RPMI7951 (cell line): ENCODE measurements at regions not wholly inside any gene's neighbourhood (a gene's known extent, or its start where the extent isn't known, plus 50 kb on each side); places are given as distances from the start of the nearest gene placed in this dataset.
A peak's percentile ranks its signal among the peaks of the same experiment; 100 is the strongest.

Experiments
- DNase-seq: peaks from one replicate; pipeline ENCODE4 v3.0.0-alpha.2; 2012; ENCODE audit warnings: low read depth

DNA sequence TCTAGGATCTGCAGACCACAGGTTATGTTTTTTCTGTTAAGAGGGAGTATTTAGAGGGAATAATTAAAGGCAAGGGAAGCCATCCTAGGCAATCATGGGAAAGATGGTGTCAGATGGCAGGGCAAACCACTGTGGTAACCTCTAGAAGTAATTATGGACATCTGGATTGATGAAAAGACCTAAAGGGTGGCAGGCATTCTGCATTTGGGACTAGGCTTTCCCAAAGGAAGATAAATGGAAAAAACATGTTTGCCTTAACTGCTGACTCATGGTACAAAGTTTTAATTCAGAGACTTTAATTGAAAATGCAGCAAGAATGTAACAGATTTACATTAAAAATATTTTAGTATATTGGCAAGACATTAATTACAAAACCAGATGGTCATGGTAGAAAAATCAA is 88.1 kb downstream of the TMEM30B start:
- DNase-seq, result peak; percentile 71

- DNase-seq, result no peak
These were observed 89.4 kb downstream of the TMEM30B start for GRCh38 chr14:61191733-61192132.

DNA sequence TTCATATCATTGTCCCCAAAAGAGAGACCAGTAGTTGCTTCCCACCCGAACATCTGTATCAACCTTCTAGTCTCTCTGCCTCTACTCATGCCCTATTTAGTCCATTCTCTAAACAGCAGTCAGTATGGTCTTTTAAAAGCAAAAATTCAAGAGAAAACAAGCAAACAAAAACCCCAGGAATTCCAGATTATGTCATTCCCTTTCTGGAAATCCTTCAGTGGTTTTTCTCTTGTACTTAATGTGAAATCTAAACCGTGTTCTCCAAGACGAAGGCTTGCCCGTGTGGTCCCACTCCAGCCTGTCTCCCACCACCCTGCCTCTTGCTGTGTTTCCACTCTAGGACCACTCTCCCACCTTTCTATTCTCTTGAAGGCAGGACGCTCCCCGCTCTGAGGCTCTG is 90.8 kb downstream of the TMEM30B start:
- DNase-seq, result no peak

DNA sequence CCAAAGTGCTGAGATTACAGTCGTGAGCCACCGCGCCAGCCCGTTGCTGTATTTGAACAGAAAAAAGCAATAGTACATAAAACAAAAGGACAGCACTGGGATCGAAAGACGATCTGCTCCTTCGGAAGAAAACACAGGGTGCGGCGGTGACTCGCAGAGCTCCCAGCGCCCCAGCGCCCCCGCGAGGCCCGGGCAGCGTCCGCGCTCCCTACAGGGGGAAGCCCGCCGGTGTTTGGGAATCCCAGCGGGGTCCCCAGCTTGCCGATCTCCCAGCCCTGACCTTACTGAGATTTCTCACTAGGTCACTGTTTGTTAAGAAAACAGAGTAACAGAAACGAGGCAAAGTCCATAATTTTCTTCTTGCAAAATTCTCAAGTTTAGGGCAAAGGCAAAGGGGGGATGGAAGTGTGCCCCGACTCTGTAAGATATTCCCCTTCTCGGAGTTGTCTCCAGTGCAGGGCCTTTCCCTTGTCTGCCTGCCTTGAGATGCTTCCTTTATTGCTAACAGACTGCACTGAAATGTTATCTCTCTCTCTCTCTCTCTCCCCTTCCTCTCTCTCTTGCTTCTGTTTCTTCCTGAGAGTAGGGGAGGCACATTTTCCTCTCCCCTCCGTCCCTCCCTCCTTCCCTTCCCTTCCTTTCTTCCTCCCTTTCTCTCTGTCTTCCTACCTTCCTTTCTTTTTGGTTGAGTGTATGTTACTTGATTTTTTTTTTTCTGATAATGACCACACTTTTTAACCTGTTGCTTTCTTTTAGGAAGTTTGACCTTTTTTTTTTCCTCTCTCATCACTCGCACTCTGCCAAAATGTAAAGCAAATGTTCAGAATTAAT is 91.9 kb downstream of the TMEM30B start:
- peak; percentile 72 for DNase-seq

GRCh38 chr14:61188196-61188595 is 92.9 kb downstream of the TMEM30B start:
- peak; percentile 51 for DNase-seq

DNA sequence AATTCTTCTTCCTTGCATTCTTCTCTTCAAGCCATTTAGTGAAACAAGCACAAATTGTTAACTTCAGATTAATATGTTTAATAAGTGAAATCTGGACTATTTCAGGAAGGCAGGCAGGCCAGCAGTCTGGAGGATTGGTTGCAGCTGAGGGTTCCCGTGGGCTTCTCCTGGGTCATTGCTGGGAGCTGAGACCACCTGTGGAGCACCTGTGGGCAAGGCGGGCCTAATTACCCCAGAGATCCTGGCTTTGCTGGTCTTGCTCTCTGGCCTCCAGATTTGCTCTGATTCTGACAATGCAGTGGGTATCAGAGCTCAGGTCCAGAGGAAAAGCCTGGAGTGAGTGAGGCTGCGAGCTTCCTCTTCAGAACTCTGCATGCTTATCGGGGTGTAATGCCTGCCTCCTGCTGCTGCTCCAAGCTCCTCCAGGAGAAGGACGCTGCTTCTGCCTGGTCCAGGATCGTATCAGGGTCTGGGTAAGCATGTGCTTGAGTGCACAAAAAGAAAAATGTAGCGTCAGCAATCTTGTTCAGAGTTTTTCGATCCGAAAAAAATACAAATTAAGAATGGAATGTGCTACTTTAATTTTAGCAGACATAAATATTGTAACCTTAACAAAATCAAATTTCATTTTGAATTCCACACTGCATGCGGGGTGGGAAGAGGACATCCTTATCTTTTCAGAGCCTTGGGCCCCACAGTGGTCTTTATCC is 93.8 kb downstream of the TMEM30B start:
- DNase-seq, result no peak

- no peak for DNase-seq
These were observed 94.6 kb downstream of the TMEM30B start for GRCh38 chr14:61186341-61187195.

DNA sequence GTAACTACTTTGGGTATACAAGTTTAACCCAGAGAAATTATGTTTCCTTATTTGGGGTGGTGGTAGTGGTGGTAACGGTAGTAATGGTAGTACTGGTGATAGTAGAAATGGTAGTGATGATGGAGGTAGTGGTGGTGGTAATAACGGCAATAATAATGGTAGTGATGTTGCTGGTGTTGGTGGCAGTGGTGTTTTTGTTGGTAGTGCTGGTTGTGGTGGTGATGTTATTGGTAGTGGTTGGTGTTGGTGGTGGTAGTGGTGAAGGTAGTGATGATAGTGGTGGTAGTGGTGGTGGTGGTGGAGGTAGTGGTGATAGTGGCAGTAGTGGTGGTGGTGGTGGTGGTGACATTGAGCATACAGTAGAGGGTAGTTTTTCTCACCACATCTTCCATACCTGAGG is 95.6 kb downstream of the TMEM30B start:
- no peak for DNase-seq

DNA sequence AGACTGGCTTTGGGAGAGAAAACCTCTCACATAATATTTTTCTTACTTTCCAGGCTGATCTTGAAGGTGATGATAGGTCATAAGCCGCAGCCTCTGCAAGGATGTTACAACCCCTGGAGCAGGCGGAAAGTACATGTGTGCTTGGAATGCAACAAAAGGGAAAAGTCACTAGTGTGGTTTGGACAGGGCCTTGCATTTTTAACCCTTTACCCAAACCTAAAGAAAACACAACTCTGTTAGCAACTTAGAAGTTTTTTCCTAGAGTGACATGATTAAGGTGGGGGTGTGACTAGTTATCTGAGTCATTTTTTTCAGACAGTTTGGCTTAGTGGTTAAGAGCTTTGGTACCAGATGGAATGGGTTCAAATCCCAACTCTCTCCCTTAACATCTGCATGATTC is 97.0 kb downstream of the TMEM30B start:
- DNase-seq, result peak; percentile 93

DNA sequence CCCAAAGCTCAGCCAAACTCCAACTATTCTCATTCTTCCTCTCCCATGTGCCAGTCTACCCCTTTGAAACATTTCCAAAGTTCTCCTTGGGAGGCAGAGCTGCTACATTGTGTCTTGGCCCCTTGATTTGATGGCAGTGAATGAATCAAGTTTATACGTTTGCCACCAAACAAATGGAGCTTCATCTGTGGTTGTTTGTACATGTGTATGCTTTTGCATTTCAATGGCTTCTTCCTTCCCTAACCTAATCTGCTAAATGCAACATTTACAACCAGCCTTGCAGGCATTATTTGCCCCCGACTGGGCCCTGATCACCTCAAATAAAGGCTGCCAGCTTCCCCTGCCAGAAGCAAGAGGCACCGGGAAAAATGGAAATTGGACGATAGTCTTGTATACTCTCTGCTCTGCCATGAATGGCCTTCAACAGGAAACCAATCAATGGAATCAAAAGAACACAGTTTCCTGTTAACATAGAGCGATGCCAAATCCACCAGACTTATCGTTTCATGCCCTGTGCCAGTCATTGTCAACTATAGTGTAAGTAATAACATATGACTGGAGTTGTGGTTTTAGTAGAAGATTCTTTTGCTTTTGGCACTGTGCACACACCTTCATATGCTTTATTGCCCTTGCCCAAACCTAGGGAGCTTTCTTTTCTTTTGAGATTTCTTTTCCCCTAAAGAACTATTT is 97.8 kb downstream of the TMEM30B start:
- peak; percentile 50 for DNase-seq

DNA sequence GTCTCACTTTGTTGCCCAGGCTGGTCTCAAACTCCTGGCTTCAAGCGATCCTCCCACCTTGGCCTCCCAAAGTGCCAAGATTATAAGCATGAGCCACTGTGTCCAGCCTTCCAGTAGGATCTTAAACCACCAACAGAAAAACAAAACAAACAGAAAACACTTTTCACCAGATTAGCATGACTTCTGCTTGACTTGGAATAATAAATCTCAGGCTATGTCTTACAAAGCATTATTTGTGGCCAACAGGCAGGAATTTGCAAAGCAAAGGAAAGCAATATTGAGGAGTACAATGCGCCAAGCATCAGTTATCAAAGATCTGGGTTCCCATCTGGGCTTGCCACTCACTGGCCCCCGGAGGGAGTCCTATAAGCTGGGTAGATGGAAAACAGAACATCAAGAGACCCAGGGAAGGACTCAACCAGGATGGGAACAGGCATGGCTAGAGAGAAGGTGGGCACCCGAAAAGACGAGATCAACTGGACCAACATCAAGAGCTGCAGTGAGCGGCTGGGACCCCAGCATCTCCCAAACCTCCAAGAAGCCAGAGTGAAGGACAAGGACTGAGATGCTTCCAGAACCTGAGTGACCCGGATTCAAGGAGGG is 101.2 kb downstream of the TMEM30B start:
- no peak for DNase-seq

GRCh38 chr14:61179061-61179690 is 102.0 kb downstream of the TMEM30B start:
- DNase-seq, result peak; percentile 51

- peak; percentile 96 for DNase-seq
These were observed 102.7 kb downstream of the TMEM30B start for GRCh38 chr14:61178226-61179060.

- peak; percentile 61 for DNase-seq
These were observed 103.6 kb downstream of the TMEM30B start for GRCh38 chr14:61177279-61178225.

- no peak for DNase-seq
These were observed 104.5 kb downstream of the TMEM30B start for GRCh38 chr14:61176686-61177085.

GRCh38 chr14:61174987-61175386 is 106.2 kb downstream of the TMEM30B start:
- peak; percentile 47 for DNase-seq

GRCh38 chr14:61174441-61174891 is 106.7 kb downstream of the TMEM30B start:
- DNase-seq, result no peak

DNA sequence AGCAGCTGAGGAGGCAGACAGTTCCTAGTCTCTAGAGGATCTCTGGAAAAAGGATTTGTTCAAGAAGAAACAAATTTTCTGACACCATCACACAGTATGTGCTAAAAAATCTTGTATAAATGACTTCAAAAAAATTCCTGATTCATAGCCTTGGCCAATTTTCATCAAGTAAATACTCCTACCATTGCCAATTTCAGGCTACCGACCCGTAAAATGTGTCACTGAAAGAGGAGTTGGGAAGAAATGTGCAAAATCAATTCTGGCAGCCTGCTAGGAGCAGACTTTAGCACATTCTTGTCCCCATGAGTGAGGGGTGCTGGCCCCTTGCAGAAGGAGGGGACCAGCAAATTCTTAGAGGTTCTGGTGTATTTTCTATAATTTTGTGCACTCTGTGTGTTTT is 109.4 kb downstream of the TMEM30B start:
- DNase-seq, result no peak

- no peak for DNase-seq
These were observed 113.0 kb downstream of the TMEM30B start for GRCh38 chr14:61168141-61168540.
